ENCODE measurements at regions not wholly inside any gene's neighbourhood (a gene's known extent, or its start where the extent isn't known, plus 50 kb on each side); places are given as distances from the start of the nearest gene placed in this dataset.

GRCh38 chr4:156578005-156578404, 393.6 kb downstream of the PDGFC start:
- Histone ChIP-seq H3K4me1 (peaks cover 0 to 5% (median 2%) of the 10 kb centered on the region in 4 donors), H3K27ac (no peak overlapping the region), H3K4me3 (no peak overlapping the region), H3K27me3 (no peaks in the 10 kb centered on the region), H3K9me3 (no peaks in the 10 kb centered on the region), H3K36me3 (no peaks in the 10 kb centered on the region)
- 64 to 71% methylated on average over 4 of the region's 4 CpGs for WGBS, 2 donors
- no peak for DNase-seq
- TF ChIP-seq CTCF (IDR thresholded peaks at IDR 0.05) (no peak), POLR2A (IDR thresholded peaks at IDR 0.05) (no peak), POLR2AphosphoS5 (IDR thresholded peaks at IDR 0.05) (no peak), EP300 (IDR thresholded peaks at IDR 0.05) (no peak)
- intact Hi-C loops (cut with DNase I): no loop called here

GRCh38 chr4:156576946-156577345, 394.7 kb downstream of the PDGFC start:
- no peaks in the 10 kb centered on the region for H3K36me3 ChIP-seq
- no peak overlapping the region for H3K27ac ChIP-seq
- no peaks in the 10 kb centered on the region for H3K27me3 ChIP-seq
- TF ChIP-seq CTCF (IDR thresholded peaks at IDR 0.05) (no peak), POLR2A (IDR thresholded peaks at IDR 0.05) (no peak), EP300 (IDR thresholded peaks at IDR 0.05) (no peak), POLR2AphosphoS5 (IDR thresholded peaks at IDR 0.05) (no peak)
- WGBS, 2 donors: 83 to 84% methylated on average over 2 of the region's 2 CpGs
- intact Hi-C loops (cut with DNase I): no loop called here
- no peak overlapping the region for H3K4me3 ChIP-seq
- peaks cover 0 to 5% (median 2%) of the 10 kb centered on the region in 4 donors for H3K4me1 ChIP-seq
- H3K9me3 ChIP-seq: no peaks in the 10 kb centered on the region
- no peak for DNase-seq

- no peaks in the 10 kb centered on the region for H3K27me3 ChIP-seq
- no peak for DNase-seq
- TF ChIP-seq POLR2A (IDR thresholded peaks at IDR 0.05) (no peak), EP300 (IDR thresholded peaks at IDR 0.05) (no peak), CTCF (IDR thresholded peaks at IDR 0.05) (no peak), POLR2AphosphoS5 (IDR thresholded peaks at IDR 0.05) (no peak)
Observed at GRCh38 chr4:156575430-156576073, 396.0 kb downstream of the PDGFC start.

GRCh38 chr4:156571146-156571545, 400.5 kb downstream of the PDGFC start:
- no peak for TF ChIP-seq EP300 (IDR thresholded peaks at IDR 0.05)
- no peak for TF ChIP-seq POLR2A (IDR thresholded peaks at IDR 0.05)
- TF ChIP-seq CTCF (IDR thresholded peaks at IDR 0.05): no peak
- no peak for TF ChIP-seq POLR2AphosphoS5 (IDR thresholded peaks at IDR 0.05)
- 57 to 75% methylated on average over 5 of the region's 5 CpGs for WGBS, 2 donors

More at GRCh38 chr4:156575430-156576073, 396.0 kb downstream of the PDGFC start:
- Histone ChIP-seq H3K4me3 (no peak overlapping the region), H3K27ac (no peak overlapping the region), H3K36me3 (no peaks in the 10 kb centered on the region), H3K4me1 (peaks cover 0 to 5% (median 0%) of the 10 kb centered on the region in 4 donors), H3K9me3 (no peaks in the 10 kb centered on the region)
- 89 to 92% methylated on average over 6 of the region's 6 CpGs for WGBS, 2 donors
- intact Hi-C loops (cut with DNase I): no loop called here

DNA sequence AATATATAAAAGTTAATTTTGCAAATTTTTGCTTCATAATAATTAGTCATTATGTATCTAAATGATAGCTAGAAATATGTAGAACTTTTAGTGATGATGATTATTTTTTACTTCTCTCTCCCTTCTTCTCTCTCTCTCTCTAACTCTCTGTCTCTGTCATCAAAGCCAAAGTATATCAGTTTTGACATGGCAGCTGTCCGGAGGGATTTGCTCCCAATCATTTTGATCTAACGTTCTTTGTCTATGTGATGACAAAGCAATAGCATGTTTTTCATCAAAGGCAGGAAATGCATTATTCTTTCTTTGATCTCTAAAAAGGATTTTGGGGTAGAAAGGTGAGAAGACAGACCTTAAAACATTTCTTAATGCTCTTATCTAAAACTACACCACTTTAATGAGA, 402.1 kb downstream of the PDGFC start:
- no peak overlapping the region for H3K27ac ChIP-seq
- no peak for DNase-seq
- intact Hi-C loops (cut with DNase I): no loop called here
- WGBS, 2 donors: 67 to 85% methylated on average over 2 of the region's 2 CpGs
- TF ChIP-seq POLR2A (IDR thresholded peaks at IDR 0.05) (no peak), CTCF (IDR thresholded peaks at IDR 0.05) (no peak), POLR2AphosphoS5 (IDR thresholded peaks at IDR 0.05) (no peak), EP300 (IDR thresholded peaks at IDR 0.05) (no peak)
- no peaks in the 10 kb centered on the region for H3K36me3 ChIP-seq
- no peaks in the 10 kb centered on the region for H3K27me3 ChIP-seq
- H3K4me3 ChIP-seq: no peak overlapping the region
- H3K9me3 ChIP-seq: no peaks in the 10 kb centered on the region
- peaks cover 0 to 5% (median 0%) of the 10 kb centered on the region in 4 donors for H3K4me1 ChIP-seq

More at GRCh38 chr4:156571146-156571545, 400.5 kb downstream of the PDGFC start:
- Histone ChIP-seq H3K36me3 (no peaks in the 10 kb centered on the region), H3K4me1 (peaks cover 0 to 5% (median 0%) of the 10 kb centered on the region in 4 donors), H3K27me3 (no peaks in the 10 kb centered on the region), H3K9me3 (no peaks in the 10 kb centered on the region), H3K27ac (no peak overlapping the region), H3K4me3 (no peak overlapping the region)
- DNase-seq: no peak
- intact Hi-C loops (cut with DNase I): no loop called here

Measured in sigmoid colon (tissue), 6 donors.